Suprapubic skin (tissue), 2 donors: ENCODE measurements at regions not wholly inside any gene's neighbourhood (a gene's known extent, or its start where the extent isn't known, plus 50 kb on each side); places are given as distances from the start of the nearest gene placed in this dataset.

ENCODE experiments used
- EP300 ChIP-seq: sonication (generic); formaldehyde crosslinking; IDR thresholded peaks from one replicate; pipeline ENCODE4 v1.6.1; 2017; ENCODE audit warnings: antibody characterized with exemption
- POLR2A ChIP-seq, 2 donors: fragments of 450-650 bp; IDR thresholded peaks; one replicate each; pipeline ENCODE4 v1.6.1; 2017; ENCODE audit warnings: antibody characterized with exemption in 2 of 2, mild to moderate bottlenecking in 2 of 2, moderate library complexity in 2 of 2

GRCh38 chr21:17667256-17667655, 54.6 kb upstream of the BTG3 start:
- TF ChIP-seq POLR2A (IDR thresholded peaks at IDR 0.05) (no peak), EP300 (no peak)
